Sigmoid colon (tissue), 4 donors: ENCODE measurements at regions not wholly inside any gene's neighbourhood (a gene's known extent, or its start where the extent isn't known, plus 50 kb on each side); places are given as distances from the start of the nearest gene placed in this dataset.

Experiments used
- EP300 ChIP-seq, 4 donors: sonication (generic); formaldehyde crosslinking; IDR thresholded peaks; one replicate each; pipeline ENCODE4 v1.6.1; 2017; ENCODE audit warnings: antibody characterized with exemption in 4 of 4
- POLR2A ChIP-seq, 2 donors: fragments of 450-650 bp; IDR thresholded peaks; one replicate each; pipeline ENCODE4 v1.6.1; 2016; ENCODE audit warnings: antibody characterized with exemption in 2 of 2, mild to moderate bottlenecking in 2 of 2, moderate library complexity in 2 of 2
- POLR2AphosphoS5 ChIP-seq, 4 donors: sonication (generic); formaldehyde crosslinking; IDR thresholded peaks; one replicate each; pipeline ENCODE4 v1.6.1; 2017; ENCODE audit warnings: antibody characterized with exemption in 4 of 4
- TF ChIP-seq, protein P1 (sequence below), 4 experiments: fragments of 450-650 bp in 3 of 4; fragments of 200-600 bp in 1 of 4; IDR thresholded peaks; one replicate each; pipeline ENCODE4 v1.5.1; 2016 to 2019; ENCODE audit warnings: antibody characterized with exemption in 4 of 4, mild to moderate bottlenecking in 3 of 4, moderate library complexity in 2 of 4

DNA sequence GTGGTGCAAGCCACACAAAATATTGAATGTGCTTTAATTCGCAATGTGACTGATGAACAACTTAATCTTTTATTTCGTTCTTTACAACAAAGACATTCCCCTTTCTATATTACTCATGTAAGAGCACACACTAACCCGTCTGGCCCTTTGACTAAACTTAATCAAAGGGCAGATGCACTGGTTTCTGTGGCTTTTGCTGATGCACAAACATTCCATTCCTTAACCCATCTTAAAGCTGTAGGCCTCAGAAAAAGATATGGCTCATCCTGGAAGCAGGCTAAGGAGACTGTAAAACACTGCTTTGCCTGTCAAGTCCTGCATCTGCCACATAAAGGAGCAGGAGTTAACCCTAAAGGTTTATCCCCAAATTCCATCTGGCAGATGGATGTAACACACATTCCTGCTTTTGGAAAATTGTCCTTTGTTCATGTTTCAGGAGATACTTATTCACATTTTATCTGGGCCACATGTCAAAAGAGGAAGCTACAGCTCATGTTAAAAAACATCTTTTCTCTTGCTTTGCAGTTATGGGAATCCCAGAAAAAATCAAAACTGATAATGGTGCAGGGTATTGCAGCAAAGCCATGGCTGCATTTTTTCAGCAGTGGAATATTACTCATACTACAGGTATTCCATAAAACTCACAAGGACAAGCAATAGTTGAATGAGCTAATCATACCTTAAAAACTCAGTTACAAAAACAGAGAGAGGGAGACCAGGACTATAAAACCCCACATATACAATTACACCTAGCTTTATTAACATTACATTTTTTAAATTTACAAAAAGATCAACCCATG is 137.2 kb downstream of the AHSP start:
- TF ChIP-seq, protein P1, sequence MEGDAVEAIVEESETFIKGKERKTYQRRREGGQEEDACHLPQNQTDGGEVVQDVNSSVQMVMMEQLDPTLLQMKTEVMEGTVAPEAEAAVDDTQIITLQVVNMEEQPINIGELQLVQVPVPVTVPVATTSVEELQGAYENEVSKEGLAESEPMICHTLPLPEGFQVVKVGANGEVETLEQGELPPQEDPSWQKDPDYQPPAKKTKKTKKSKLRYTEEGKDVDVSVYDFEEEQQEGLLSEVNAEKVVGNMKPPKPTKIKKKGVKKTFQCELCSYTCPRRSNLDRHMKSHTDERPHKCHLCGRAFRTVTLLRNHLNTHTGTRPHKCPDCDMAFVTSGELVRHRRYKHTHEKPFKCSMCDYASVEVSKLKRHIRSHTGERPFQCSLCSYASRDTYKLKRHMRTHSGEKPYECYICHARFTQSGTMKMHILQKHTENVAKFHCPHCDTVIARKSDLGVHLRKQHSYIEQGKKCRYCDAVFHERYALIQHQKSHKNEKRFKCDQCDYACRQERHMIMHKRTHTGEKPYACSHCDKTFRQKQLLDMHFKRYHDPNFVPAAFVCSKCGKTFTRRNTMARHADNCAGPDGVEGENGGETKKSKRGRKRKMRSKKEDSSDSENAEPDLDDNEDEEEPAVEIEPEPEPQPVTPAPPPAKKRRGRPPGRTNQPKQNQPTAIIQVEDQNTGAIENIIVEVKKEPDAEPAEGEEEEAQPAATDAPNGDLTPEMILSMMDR (IDR thresholded peaks at IDR 0.05) = no peak
- no peak for TF ChIP-seq POLR2A (IDR thresholded peaks at IDR 0.05)
- no peak for TF ChIP-seq EP300 (IDR thresholded peaks at IDR 0.05)
- no peak for TF ChIP-seq POLR2AphosphoS5 (IDR thresholded peaks at IDR 0.05)
